PC-3 (cell line): ENCODE measurements at regions not wholly inside any gene's neighbourhood (a gene's known extent, or its start where the extent isn't known, plus 50 kb on each side); places are given as distances from the start of the nearest gene placed in this dataset.

Experiments used
- EZH2phosphoT487 ChIP-seq: fragments of 300-600 bp; sonication (generic); IDR thresholded peaks from 2 replicates; pipeline ENCODE4 v1.6.1; 2018; ENCODE audit warnings: mild to moderate bottlenecking, antibody characterized with exemption, low read length, borderline replicate concordance
- TF ChIP-seq, protein P1 (sequence below): fragments of 300-600 bp; sonication (generic); conservative IDR thresholded peaks from 2 replicates; pipeline ENCODE4 v1.5.1; 2017; ENCODE audit warnings: antibody characterized with exemption, low read depth, mild to moderate bottlenecking, low read length

DNA sequence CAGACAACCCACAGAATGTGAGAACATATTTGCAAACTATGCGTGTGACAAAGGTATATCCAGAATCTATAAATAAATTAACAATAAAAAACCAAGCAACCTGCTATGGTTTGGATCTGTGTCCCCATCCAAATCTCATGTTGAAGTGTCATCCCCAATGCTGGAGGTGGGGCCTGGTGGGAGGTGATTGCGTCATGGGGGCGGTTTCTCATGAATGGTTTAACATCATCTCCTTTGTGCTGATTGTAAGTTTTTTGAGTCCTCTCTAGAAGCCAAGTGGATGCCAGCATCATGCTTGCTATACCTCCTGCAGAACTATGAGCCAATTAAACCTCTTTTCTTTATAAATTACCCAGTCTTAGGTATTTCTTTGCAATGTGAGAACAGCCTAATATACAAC is 335.4 kb downstream of the MAN2A1 start:
- TF ChIP-seq, protein P1, sequence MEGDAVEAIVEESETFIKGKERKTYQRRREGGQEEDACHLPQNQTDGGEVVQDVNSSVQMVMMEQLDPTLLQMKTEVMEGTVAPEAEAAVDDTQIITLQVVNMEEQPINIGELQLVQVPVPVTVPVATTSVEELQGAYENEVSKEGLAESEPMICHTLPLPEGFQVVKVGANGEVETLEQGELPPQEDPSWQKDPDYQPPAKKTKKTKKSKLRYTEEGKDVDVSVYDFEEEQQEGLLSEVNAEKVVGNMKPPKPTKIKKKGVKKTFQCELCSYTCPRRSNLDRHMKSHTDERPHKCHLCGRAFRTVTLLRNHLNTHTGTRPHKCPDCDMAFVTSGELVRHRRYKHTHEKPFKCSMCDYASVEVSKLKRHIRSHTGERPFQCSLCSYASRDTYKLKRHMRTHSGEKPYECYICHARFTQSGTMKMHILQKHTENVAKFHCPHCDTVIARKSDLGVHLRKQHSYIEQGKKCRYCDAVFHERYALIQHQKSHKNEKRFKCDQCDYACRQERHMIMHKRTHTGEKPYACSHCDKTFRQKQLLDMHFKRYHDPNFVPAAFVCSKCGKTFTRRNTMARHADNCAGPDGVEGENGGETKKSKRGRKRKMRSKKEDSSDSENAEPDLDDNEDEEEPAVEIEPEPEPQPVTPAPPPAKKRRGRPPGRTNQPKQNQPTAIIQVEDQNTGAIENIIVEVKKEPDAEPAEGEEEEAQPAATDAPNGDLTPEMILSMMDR: no peak
- TF ChIP-seq EZH2phosphoT487: no peak
